HS-5 (cell line): ENCODE measurements at regions not wholly inside any gene's neighbourhood (a gene's known extent, or its start where the extent isn't known, plus 50 kb on each side); places are given as distances from the start of the nearest gene placed in this dataset.
"Not testable (repeated sequence)": the region's sequence is repeated elsewhere in the genome, so short reads cannot be mapped to it uniquely, and the experiment has no call there.

Experiments used
- DNase-seq: peaks from one replicate; pipeline ENCODE4 v3.0.0-alpha.2; 2012; ENCODE audit warnings: low read depth

DNA sequence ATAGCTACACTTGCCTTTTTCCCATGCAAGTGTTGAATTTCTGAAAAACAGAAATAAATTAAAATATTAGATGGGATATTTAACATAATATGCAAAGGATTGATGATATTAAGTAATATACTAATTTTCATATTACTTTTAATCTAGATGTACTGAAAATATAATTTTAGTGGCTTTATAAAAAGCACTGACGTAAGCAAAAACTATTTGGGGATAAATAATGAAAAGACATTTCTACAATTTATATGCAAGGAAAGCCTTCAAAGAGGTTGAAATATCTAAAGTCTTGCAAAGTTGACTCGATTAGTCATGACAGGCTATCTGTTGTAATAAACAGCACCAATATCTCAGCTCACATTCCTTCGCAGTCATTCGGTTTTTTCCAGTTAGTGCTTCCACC is 94.9 kb upstream of the ABCB5 start:
- no peak for DNase-seq

DNA sequence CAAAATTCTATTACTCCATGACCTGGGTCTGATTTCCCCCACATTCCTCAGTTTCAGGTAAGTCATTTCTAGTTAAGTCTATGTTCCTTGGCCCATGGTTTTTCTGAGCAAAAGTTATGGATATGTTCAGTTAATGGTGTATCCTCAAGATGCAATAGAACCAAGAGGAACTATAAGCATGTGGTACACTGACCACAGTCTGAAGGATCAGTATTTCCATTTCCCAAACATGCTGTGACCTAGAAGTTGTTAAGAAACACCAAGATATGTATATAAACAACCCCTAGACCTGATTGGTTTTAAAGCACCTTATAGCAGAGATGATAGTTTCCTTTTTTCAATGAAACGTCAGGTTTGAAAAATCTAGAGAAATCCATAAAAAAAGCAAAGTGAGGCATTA is 94.2 kb upstream of the ABCB5 start:
- DNase-seq: no peak

DNA sequence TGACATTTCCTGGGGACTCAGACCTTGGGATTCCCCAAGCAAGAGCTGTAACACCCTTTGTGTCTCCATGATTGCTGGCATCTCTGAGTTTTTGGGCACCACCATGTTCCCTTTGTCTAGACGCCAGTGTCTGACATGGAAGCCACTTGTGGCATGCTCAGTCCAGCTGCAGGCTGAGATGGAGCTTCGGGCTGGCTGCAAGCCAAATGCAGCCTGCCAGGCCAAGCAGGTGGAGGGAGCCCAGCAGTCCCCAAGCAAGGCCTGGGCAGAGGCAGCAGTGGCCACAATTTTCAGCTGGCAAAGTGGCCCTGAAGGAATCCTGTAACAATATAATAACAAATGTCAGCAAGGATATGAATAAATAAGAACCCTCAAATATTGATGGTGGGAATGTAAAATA is 86.2 kb upstream of the ABCB5 start:
- DNase-seq: no peak

- no peak for DNase-seq
Measured at GRCh38 chr7:20532890-20533289, 82.6 kb upstream of the ABCB5 start.

- DNase-seq: no peak
Measured at GRCh38 chr7:20534543-20534942, 80.9 kb upstream of the ABCB5 start.

DNA sequence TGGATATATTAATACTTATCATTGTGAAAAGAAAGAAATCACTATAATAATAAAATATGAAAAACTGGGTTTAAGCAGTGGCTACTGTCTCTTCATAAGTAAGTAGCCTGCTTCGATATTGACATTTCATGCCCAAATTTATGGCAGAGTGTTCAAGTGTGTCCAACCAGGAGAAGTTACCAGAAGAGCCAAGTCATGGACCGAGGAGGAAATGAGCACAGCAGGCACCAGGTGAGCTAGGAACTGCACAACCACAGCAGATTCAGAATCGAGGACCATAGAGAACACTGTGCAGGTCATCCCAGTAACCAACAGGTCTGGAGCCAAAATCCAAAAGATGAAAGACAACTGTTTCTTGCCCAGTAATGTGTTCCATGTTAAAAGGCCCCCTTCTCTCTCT is 79.9 kb upstream of the ABCB5 start:
- no peak for DNase-seq

- DNase-seq: peak; percentile 25
Measured at GRCh38 chr7:20539201-20539600, 76.3 kb upstream of the ABCB5 start.

- DNase-seq: no peak
Measured at GRCh38 chr7:20541608-20542349, 73.7 kb upstream of the ABCB5 start.

- DNase-seq: peak; percentile 45
Measured at GRCh38 chr7:20542594-20542993, 72.9 kb upstream of the ABCB5 start.

DNA sequence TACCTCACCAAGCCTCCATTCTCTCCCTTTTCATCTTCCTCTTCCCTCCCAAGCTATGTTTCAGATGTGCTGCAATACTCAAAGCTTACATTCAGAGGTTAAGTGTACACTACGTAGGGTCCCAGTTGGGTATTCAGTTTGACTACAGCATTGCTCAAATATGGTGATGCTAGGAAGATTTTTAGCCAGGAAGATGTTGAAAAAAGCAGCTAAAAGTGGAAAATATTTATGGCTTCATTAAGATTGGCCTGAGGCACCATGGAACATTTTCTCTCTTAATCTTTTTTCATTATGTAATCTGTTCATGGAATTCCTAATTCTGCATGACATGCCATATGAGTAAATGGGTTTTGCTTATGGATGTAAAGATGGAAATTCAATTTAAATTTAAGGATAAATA is 72.0 kb upstream of the ABCB5 start:
- DNase-seq: no peak

DNA sequence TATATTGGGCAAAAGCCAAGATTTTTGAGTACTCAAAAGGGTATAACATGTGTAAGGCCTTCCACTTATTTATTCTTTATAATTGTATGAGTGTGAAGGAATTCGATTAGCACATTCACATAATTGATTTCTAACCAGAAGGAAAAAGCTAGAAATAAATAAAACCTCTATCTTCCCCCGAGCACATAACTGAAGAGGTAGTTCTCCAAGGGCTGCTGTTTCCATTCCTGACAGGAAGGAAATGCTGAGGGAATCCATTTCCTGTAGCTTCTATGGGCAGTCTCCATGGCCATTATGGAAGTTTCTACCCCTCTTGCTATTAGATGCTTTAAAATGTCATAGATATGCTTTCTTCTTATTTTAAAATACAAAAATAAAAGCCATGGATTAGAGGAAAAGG is 70.5 kb upstream of the ABCB5 start:
- DNase-seq: no peak

DNA sequence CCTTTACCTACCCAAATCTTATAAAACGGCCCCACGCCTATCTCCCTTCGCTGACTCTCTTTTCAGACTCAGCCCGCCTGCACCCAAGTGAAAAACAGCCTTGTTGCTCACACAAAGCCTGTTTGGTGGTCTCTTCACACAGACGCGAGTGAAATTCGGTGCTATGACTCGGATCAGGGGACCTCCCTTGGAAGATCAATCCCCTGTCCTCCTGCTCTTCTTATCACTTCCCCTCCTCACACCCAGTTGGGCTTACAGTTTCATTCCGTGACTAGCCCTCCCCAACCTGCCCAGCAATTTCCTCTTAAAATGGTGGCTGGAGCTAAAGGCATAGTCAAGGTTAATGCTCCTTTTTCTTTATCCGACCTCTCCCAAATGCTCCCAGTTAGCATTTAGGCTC is 68.5 kb upstream of the ABCB5 start:
- DNase-seq: not testable (repeated sequence)

GRCh38 chr7:20554072-20554471 is 61.4 kb upstream of the ABCB5 start:
- DNase-seq: no peak

DNA sequence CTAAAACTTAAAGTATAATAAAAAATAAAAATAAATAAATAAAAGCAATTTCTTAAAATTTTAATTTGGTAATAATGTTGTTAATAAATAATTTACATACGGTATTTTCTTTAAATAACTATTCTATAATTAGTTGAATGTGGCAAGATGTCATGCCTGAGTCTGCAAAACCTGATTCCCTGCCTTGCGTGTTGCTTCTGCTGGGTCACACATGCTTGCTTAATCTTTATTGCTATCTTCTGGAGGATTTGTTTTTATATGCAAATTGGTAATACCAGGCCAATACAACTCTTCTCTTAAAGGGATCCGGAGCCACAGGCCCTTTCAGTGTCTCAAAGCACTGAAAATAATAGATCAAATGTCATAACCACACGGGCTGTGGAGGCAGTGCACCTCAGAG is 59.4 kb upstream of the ABCB5 start:
- no peak for DNase-seq

DNA sequence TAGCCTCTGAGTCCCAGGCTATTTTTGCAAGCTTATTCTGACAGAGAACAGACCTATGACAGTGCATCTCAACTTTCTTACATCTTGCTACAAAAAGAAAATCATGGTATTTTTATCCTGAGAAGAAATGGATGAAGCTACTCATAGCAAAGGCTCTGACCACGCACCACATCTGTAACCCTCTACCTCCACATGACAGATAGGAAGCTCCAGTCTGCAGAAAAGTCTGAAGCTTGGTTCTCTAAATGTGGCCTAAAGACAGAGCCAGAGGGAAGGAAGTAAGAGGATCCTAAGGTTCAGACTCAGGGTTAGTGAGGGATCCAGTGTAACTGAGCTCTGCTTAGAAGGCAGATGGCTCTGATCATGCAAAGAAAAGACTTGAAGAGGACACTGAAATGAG is 58.4 kb upstream of the ABCB5 start:
- DNase-seq: no peak

GRCh38 chr7:20558963-20559716 is 56.3 kb upstream of the ABCB5 start:
- no peak for DNase-seq

DNA sequence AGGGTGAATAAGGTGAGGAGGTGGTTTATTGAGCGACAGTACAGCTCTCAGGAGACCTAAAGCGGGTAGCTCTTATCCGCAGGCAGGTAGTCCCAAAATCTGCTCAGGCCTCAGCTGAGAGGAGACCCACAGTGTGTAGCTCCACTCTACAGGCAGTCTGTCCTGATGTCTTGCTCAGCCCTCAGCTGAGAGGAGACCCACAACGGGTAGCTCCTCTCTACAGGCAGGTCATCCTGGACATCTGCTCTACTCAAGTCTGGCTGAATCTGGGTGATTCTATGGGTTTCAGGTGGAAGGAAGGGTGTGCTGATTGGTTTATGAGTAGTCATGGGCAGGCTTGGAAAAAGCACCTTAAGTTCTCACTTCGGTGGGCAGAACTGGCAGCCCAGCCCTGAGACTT is 55.6 kb upstream of the ABCB5 start:
- DNase-seq: no peak

DNA sequence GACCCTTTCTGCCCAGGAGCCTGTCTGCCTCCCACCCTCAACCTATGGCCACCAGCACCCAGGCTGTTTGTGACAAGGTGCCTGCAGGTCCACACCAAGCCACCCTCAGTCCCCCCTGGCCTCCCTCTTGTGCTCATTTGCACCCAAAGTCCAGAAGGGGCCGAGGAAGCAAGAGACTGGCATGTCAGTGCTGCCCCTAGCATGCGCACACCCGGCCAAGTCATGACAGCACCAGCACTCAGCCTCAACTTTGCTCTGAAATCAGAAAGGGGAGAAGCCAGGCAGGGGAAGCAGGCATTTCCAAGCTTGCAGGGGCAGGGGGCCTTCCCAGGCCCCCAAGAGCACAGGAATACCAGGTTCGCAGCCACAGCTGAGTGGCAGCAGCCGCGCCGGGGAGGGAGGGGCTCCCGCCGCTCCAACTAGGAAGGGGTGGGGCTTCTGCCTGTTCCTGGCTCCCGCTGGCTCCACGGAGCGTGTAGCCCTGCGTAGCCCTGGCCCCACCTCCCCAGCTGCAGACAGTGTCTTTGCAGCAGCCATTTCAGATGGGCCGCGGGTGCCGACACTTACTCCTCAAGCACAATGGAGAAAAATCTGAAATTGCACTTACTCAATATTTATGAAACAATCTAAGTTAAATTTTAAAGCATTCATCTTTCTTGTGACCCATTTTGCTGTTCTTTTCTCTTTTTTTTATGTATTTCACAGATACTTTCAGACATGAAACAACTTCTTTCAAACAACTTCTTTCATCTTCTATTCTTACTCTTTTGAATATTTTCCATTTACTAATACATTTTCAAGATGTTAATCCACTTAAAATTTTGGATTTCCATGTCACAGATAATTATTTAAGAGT is 54.9 kb upstream of the ABCB5 start:
- DNase-seq: no peak

GRCh38 chr7:20561466-20561865 is 54.0 kb upstream of the ABCB5 start:
- DNase-seq: no peak

DNA sequence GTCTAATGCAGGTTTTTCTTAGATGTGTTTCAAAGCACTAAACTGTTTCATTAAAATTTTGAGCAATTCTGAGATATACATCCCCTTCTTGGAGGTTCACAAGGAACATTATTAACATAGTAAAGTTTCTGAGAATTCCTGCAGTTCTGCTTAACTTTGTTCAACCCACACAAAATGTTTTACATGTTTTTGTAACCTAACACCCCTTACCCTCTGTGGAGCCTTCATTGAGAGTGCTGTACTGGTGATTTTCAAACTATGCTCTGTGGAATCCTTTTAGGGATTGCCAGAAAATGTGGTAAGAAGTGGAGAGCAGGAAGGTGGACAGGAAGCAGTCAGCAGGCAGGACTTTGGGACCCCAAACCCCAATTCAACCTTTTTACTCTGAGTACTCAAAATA is 53.6 kb upstream of the ABCB5 start:
- DNase-seq: no peak

GRCh38 chr7:20562461-20562860 is 53.0 kb upstream of the ABCB5 start:
- no peak for DNase-seq
